Upper lobe of left lung (tissue), 4 donors: ENCODE measurements at regions not wholly inside any gene's neighbourhood (a gene's known extent, or its start where the extent isn't known, plus 50 kb on each side); places are given as distances from the start of the nearest gene placed in this dataset.

Source experiments
- CTCF ChIP-seq, 6 experiments: fragments of 450-650 bp in 4 of 6; fragments of 200-600 bp in 2 of 6; sonication (generic) in 2 of 6; IDR thresholded peaks; one replicate each; pipeline ENCODE4 v1.5.1; 2016 to 2019; ENCODE audit warnings: antibody characterized with exemption in 6 of 6
- EP300 ChIP-seq, 4 donors: sonication (generic); formaldehyde crosslinking; IDR thresholded peaks; one replicate each; pipeline ENCODE4 v1.5.1; 2017; ENCODE audit warnings: antibody characterized with exemption in 4 of 4, control low read depth in 2 of 4
- POLR2A ChIP-seq, 4 donors: fragments of 450-650 bp; IDR thresholded peaks; one replicate each; pipeline ENCODE4 v1.5.1; 2016 to 2017; ENCODE audit warnings: antibody characterized with exemption in 4 of 4, mild to moderate bottlenecking in 2 of 4
- POLR2AphosphoS5 ChIP-seq, 2 donors: sonication (generic); formaldehyde crosslinking; IDR thresholded peaks; one replicate each; pipeline ENCODE4 v1.5.1; 2017; ENCODE audit warnings: antibody characterized with exemption in 2 of 2

DNA sequence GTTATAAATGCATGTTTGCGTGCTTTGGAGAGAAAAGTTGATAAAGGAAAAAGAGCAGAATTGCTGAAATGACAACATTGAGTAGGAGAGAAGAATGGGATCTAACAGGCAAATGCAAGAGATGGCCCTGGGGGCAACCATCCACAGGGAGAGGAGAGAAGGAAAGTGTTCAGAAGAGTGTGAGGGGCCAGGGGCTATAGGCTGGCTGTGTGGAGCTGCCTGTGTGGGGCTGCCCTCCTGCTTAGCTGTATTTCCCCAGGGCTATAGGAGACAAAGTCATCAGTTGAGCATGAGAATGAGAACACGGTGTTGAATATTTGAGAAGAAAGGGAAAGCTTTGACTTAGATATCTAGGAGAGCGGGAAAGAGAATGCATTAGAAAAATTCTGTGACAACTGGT lies 572.0 kb downstream of the SOX11 start:
- TF ChIP-seq CTCF (IDR thresholded peaks at IDR 0.05) (no peak), POLR2A (IDR thresholded peaks at IDR 0.05) (no peak), EP300 (IDR thresholded peaks at IDR 0.05) (no peak), POLR2AphosphoS5 (IDR thresholded peaks at IDR 0.05) (no peak)
